Peyer's patch (tissue), 4 donors: ENCODE measurements at regions not wholly inside any gene's neighbourhood (a gene's known extent, or its start where the extent isn't known, plus 50 kb on each side); places are given as distances from the start of the nearest gene placed in this dataset.

ENCODE experiments used
- DNase-seq, 3 donors: peaks; one replicate each; pipeline ENCODE4 v3.0.0-alpha.2; 2017 to 2019
- H3K27ac ChIP-seq, 4 donors: fragments of 200-600 bp; sonication (generic); one replicate each; pipeline ENCODE4 v1.5.1; 2016 to 2019
- H3K27me3 ChIP-seq, 2 donors: fragments of 200-600 bp; sonication (generic); one replicate each; pipeline ENCODE4 v1.5.1; 2019
- H3K36me3 ChIP-seq, 3 donors: fragments of 200-600 bp; sonication (generic); one replicate each; pipeline ENCODE4 v1.5.1; 2016 to 2019
- H3K4me1 ChIP-seq, 4 donors: fragments of 200-600 bp; sonication (generic); one replicate each; pipeline ENCODE4 v1.5.1; 2016 to 2019
- H3K4me3 ChIP-seq, 4 donors: fragments of 200-600 bp; sonication (generic); 1 replicate in 3 of 4; 2 replicates in 1 of 4; pipeline ENCODE4 v1.5.1; 2016 to 2019; ENCODE audit warnings: mild to moderate bottlenecking in 1 of 4
- H3K9me3 ChIP-seq, 4 donors: fragments of 200-600 bp; sonication (generic); one replicate each; pipeline ENCODE4 v1.5.1; 2016 to 2019; ENCODE audit warnings: mild to moderate bottlenecking in 1 of 4
- POLR2A ChIP-seq, 2 donors: fragments of 450-650 bp; IDR thresholded peaks; one replicate each; pipeline ENCODE4 v1.5.1; 2017; ENCODE audit warnings: antibody characterized with exemption in 2 of 2, mild to moderate bottlenecking in 2 of 2, moderate library complexity in 2 of 2
- TF ChIP-seq, protein P1 (sequence below), 6 experiments: fragments of 450-650 bp in 4 of 6; fragments of 200-600 bp in 2 of 6; sonication (generic) in 1 of 6; IDR thresholded peaks; one replicate each; pipeline ENCODE4 v1.5.1; 2017 to 2019; ENCODE audit warnings: antibody characterized with exemption in 6 of 6, mild to moderate bottlenecking in 3 of 6, moderate library complexity in 1 of 6

DNA sequence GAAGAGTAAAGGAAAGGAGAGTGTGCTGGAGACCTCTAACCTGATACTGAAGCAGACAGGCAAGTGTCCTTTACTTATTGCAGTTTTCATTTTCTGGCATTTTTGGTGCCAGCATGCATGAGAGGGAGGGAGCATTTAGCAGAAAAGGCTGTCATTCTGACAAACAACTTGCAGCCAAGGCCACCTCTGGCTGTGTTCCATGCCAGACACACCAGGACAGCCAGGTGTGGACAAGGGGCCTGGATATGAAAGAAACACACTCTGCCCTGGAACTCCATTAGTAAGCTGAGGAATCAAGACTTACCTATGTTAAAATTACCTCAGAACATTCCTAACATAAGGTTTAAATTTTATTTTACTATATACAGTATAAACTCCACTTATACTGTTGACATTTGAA lies 365.4 kb upstream of the CAMK1G start:
- Histone ChIP-seq H3K27ac (no peak overlapping the region), H3K27me3 (no peaks in the 10 kb centered on the region), H3K36me3 (no peaks in the 10 kb centered on the region), H3K9me3 (no peaks in the 10 kb centered on the region), H3K4me1 (no peaks in the 10 kb centered on the region), H3K4me3 (no peak overlapping the region)
- no peak for DNase-seq
- no peak for TF ChIP-seq POLR2A (IDR thresholded peaks at IDR 0.05)
- TF ChIP-seq, protein P1, sequence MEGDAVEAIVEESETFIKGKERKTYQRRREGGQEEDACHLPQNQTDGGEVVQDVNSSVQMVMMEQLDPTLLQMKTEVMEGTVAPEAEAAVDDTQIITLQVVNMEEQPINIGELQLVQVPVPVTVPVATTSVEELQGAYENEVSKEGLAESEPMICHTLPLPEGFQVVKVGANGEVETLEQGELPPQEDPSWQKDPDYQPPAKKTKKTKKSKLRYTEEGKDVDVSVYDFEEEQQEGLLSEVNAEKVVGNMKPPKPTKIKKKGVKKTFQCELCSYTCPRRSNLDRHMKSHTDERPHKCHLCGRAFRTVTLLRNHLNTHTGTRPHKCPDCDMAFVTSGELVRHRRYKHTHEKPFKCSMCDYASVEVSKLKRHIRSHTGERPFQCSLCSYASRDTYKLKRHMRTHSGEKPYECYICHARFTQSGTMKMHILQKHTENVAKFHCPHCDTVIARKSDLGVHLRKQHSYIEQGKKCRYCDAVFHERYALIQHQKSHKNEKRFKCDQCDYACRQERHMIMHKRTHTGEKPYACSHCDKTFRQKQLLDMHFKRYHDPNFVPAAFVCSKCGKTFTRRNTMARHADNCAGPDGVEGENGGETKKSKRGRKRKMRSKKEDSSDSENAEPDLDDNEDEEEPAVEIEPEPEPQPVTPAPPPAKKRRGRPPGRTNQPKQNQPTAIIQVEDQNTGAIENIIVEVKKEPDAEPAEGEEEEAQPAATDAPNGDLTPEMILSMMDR (IDR thresholded peaks at IDR 0.05), result no peak

DNA sequence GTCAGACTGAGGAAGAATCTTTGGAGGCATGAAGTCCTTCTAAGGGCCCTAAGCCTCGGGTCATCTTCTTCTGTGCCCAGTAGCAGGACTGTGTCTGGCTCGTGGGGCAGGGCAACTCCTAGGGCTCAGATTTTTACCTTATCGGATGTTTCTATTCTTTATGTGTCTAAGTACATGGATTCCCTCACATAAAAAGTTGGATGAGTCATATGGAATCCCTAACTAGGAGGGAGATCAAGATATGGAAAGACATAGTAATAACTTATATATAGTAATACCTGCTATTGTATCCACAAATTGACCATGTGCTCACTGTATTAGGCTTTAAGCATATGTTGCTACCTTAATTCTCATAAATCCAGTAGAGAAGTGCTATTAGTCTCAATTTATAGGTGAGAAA lies 364.5 kb upstream of the CAMK1G start:
- DNase-seq, result no peak
- no peaks in the 10 kb centered on the region for H3K27me3 ChIP-seq
- H3K9me3 ChIP-seq, result no peaks in the 10 kb centered on the region
- H3K27ac ChIP-seq, result no peak overlapping the region
- H3K36me3 ChIP-seq, result no peaks in the 10 kb centered on the region
- H3K4me3 ChIP-seq, result no peak overlapping the region
- H3K4me1 ChIP-seq, result no peaks in the 10 kb centered on the region
- TF ChIP-seq, protein P1 (IDR thresholded peaks at IDR 0.05), result no peak
- no peak for TF ChIP-seq POLR2A (IDR thresholded peaks at IDR 0.05)

DNA sequence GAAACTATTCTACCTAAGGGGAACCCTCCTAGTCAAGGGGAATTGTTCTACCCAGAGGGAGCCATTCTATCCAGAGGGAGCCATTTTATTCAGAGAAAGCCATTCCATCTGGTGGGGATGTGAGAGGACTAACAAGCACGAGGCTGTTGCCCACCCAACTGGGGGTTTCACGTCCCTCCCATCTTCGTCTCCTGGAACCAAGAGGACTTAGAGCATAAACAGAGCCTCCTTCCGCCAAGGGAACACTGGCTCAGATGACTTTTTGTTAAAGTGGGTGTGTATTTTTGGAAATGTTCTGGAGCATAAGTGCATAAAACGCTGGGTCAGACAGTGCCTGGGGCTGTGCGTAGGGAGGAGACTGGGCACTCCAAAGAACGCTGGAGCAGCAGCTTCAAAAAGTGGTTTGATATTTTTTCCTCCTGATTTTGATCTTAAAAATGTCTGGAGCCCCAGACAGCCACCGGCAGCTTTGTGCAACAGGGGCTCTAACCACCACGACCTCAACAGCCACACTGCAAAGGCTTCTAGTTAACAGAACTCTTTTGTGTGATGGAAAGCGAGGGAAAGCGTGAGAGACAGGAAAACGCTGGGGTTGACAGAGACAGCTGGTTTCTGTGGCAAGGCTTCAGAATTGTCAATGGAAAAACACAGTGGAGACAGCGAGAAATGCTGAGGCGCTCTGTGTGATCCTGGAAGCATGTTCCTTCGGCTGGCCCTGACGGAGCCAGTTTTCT lies 363.6 kb upstream of the CAMK1G start:
- no peaks in the 10 kb centered on the region for H3K27me3 ChIP-seq
- H3K4me3 ChIP-seq, result no peak overlapping the region
- no peak for TF ChIP-seq POLR2A (IDR thresholded peaks at IDR 0.05)
- peak overlapping the region in 1 of 4 donors; percentile 5 for H3K27ac ChIP-seq
- no peaks in the 10 kb centered on the region for H3K36me3 ChIP-seq
- H3K4me1 ChIP-seq, result no peaks in the 10 kb centered on the region
- no peaks in the 10 kb centered on the region for H3K9me3 ChIP-seq
- no peak for DNase-seq

DNA sequence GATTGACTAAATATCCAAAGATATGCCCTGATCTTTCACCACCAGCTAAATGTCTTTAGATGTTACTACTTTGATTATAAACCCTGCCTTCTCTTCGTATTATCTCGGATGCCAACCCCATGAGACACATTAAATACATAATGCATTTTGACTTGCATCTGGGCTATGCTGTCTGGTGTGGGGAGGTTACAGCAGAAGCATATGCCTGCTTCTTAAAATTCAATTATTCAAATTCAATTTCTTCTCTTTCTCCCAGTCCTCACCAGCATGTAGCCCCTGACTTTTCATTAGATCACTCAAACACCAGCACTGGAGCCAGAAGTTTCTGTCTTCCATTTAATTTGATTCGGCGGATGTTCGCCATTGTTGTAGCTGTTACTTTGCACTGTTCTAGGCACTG lies 360.7 kb upstream of the CAMK1G start:
- no peak for DNase-seq
- H3K27ac ChIP-seq, result no peak overlapping the region

DNA sequence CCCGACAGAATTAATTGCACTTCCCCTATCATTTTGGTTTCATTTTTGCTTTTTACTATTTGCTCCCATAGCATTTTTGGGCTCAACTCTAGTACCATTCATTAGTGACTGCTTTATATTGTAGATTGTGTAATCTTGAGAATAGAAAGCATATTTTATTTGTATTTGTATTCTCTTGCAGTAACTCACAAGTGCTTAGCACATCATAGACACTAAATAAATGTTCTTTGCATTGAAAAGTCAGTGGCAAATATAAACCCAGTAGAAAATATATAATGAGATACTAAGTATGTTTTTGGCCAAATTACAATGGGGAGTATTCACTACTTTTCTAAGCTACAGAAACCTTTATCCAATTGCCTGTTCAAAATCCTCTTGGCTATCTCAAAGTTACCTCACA lies 359.7 kb upstream of the CAMK1G start:
- TF ChIP-seq, protein P1 (IDR thresholded peaks at IDR 0.05), result no peak
- TF ChIP-seq POLR2A (IDR thresholded peaks at IDR 0.05), result no peak
- Histone ChIP-seq H3K4me1 (no peaks in the 10 kb centered on the region), H3K9me3 (no peaks in the 10 kb centered on the region), H3K4me3 (no peak overlapping the region), H3K27ac (no peak overlapping the region), H3K36me3 (no peaks in the 10 kb centered on the region), H3K27me3 (no peaks in the 10 kb centered on the region)
- no peak for DNase-seq

More for the DNA sequence above, 360.7 kb upstream of the CAMK1G start:
- Histone ChIP-seq H3K4me1 (no peaks in the 10 kb centered on the region), H3K4me3 (no peak overlapping the region), H3K9me3 (no peaks in the 10 kb centered on the region), H3K27me3 (no peaks in the 10 kb centered on the region), H3K36me3 (no peaks in the 10 kb centered on the region)
- TF ChIP-seq, protein P1 (IDR thresholded peaks at IDR 0.05), result no peak
- no peak for TF ChIP-seq POLR2A (IDR thresholded peaks at IDR 0.05)

DNA sequence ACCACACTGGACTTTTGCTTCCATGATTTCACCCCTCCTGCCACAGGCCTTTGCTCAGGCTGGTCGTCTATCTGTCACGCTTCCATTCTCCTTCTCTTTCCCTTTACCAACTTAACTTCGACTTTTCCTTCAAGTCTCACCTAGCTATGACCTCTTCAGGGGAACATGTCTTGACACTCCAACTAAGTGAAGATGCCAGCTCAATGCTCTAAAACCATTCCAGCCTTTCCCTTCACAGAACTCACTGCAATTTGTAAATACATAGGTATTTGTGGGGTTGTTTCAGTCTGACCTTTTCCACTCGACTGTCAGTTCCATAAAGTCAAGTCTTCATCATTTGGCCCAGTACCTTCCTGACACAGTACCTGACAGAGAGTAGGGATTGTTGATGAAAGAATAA lies 358.6 kb upstream of the CAMK1G start:
- Histone ChIP-seq H3K27me3 (no peaks in the 10 kb centered on the region), H3K36me3 (no peaks in the 10 kb centered on the region), H3K4me3 (no peak overlapping the region), H3K27ac (no peak overlapping the region), H3K4me1 (no peaks in the 10 kb centered on the region), H3K9me3 (no peaks in the 10 kb centered on the region)
- TF ChIP-seq, protein P1 (IDR thresholded peaks at IDR 0.05), result no peak
- no peak for TF ChIP-seq POLR2A (IDR thresholded peaks at IDR 0.05)
- no peak for DNase-seq
